NCI-H2196 treated with DMSO at 0.1 percent for 48 hours (cell line): ENCODE measurements at regions not wholly inside any gene's neighbourhood (a gene's known extent, or its start where the extent isn't known, plus 50 kb on each side); places are given as distances from the start of the nearest gene placed in this dataset.
"Not testable (repeated sequence)": the region's sequence is repeated elsewhere in the genome, so short reads cannot be mapped to it uniquely, and the experiment has no call there.

Experiments used
- DNase-seq: peaks from one replicate; lab custom pipeline; 2025; ENCODE audit not compliant: unreplicated experiment; lab: John Stamatoyannopoulos, UW

- no peak for DNase-seq
Observed at GRCh38 chr1:232579958-232580941, 49.7 kb downstream of the SIPA1L2 start.

DNA sequence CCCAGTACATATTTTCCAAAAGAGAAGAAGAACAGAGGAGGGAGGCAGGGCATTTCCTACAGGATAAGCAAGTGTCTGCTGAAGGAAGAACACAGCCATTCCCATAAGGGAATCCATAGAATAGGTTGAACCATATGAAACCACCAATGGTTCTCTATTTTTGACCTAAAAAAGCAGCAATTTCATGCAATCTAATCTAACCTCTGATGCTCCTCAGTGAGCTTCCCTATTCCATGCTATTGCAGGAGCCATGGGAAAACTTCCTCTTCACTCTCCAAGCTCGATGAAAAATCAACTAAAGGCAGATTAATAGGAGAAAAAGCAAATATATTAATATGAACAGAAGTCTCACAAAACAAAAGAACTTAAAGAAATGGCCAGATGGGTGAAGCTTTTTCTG, 50.5 kb downstream of the SIPA1L2 start:
- no peak for DNase-seq

GRCh38 chr1:232578651-232579195, 51.2 kb downstream of the SIPA1L2 start:
- DNase-seq, result no peak

GRCh38 chr1:232577772-232578171, 52.2 kb downstream of the SIPA1L2 start:
- DNase-seq, result no peak

DNA sequence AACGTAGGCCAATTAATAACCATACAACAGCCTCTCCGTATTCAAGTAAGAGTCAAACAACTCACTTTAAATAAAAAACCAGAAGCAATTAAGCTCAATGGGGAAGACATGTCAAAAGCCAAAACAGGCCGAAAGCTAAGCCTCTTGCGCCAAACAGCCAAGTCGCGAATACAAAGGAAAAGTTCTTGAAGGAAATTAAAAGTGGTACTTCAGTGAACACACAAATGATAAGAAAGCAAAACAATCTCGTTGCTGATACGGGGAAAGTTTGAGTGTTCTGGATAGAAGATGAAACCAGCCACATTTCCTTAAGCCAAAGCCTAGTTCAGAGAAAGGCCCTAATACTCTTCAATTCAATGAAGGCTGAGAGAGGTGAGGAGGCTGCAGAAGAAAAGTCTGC, 53.4 kb downstream of the SIPA1L2 start:
- DNase-seq, result no peak

- no peak for DNase-seq
Observed at GRCh38 chr1:232575763-232576040, 54.2 kb downstream of the SIPA1L2 start.

GRCh38 chr1:232574889-232575762, 54.8 kb downstream of the SIPA1L2 start:
- no peak for DNase-seq

DNA sequence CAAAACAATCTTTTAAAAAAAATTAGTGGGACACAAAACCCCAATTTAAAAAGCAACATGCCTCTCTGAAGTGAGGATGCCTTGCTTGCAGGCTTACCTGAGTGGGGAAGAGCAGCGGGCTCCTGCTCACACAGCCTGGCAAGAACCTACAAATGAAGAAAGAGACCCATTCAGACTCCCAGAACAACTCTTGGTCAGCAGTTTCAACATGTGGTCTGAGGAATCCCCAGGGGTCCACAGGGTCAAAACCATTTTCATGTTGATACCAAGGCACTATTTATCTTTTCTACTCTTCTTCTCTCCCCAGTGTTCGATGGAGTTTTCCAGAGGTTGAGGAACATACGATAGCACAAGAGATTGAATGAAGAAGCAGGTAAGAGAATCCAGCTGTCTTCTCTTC, 55.9 kb downstream of the SIPA1L2 start:
- DNase-seq, result no peak

DNA sequence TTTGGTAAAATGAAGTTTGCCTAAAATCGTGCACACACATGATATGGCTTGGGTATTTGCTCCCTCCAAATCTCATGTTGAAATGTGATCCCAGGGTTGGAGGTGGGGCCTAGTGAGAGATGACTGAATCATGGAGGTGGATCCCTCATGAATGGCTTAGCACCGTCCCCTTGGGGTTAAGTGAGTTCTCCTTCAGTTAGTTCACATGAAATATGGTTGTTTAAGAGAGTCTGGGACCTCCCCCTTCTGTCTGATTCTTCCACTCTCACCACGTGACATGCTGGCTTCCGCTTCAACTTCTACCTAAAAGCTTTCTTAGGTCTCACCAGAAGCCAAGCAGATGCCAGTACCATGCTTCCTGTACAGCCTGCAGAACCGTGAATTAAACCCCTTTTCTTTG, 58.4 kb downstream of the SIPA1L2 start:
- no peak for DNase-seq

- no peak for DNase-seq
Observed at GRCh38 chr1:232570007-232570406, 59.9 kb downstream of the SIPA1L2 start.

- not testable (repeated sequence) for DNase-seq
Observed at GRCh38 chr1:232569554-232569921, 60.4 kb downstream of the SIPA1L2 start.

- DNase-seq, result no peak
Observed at GRCh38 chr1:232568906-232569553, 60.9 kb downstream of the SIPA1L2 start.

- no peak for DNase-seq
Observed at GRCh38 chr1:232568331-232568852, 61.5 kb downstream of the SIPA1L2 start.

DNA sequence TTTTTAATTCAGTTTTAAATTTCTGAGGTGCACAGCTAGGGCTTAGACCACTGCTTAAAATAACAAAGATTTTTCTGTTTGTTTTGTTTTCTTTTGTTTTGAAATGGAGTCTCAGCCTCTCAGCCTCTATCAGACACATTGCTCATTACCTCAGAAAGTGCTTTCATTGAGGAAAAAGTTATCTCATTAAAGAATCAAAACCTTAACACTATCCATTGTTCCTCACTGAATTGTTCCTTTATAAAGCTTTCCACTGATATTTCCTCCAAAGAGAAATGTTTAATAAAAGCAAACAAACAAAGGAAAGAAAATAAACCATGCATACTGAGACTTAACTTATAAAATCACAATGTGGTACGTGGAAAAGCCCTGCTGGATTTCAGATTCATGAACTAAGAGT, 63.8 kb downstream of the SIPA1L2 start:
- no peak for DNase-seq

DNA sequence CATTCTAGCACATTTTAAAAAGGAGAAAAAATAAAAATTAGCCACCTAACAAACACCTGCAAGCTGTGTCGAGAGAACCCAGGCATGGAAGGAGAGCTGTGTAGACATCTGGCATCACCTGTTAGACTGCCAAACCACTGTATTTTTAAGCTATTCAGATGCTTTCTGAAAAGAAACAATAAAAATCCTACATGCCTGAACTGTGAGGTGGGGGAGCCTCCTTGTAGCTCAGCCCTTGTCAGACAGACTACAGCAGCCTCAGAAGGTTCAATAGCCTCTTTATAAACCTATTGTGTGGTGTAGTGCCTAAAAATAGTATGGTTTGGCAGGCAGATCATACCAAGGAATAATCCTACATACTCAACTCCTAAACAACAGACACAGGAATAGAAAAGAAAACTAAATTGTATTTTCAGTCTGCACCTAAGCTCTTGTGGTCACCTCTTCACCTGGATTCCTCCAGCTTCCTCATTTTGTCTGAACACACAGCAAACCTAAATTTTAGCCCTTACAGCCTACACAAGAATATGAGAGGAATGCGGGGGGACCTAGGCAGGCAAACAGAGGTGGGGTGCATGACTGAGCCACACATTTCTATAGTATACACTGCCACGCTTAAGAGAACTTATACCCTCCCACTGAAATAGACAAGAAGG, 67.0 kb downstream of the SIPA1L2 start:
- no peak for DNase-seq

- no peak for DNase-seq
Observed at GRCh38 chr1:232561381-232561780, 68.6 kb downstream of the SIPA1L2 start.

DNA sequence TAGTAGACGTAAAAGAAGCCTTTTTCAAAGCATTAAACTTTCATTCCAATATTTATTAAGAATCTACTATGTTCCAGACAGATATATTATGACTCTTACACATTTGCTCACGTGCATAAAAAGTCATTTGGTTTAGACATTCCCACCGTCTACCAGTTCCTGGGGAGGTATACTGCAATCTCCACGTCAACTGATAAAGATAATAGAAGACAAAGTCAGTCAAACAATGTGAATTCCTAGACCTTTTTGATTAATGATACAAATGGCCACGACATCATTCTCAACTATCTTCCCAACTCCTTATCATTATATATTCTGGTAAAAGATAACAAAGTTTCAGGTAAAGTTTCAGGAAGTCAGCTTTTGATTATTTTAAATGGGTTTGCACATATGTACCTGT, 69.0 kb downstream of the SIPA1L2 start:
- DNase-seq, result no peak

- DNase-seq, result no peak
Observed at GRCh38 chr1:232558954-232559353, 71.0 kb downstream of the SIPA1L2 start.

GRCh38 chr1:232557502-232558191, 72.3 kb downstream of the SIPA1L2 start:
- no peak for DNase-seq

GRCh38 chr1:232557096-232557495, 72.8 kb downstream of the SIPA1L2 start:
- no peak for DNase-seq
